ENCODE measurements at regions not wholly inside any gene's neighbourhood (a gene's known extent, or its start where the extent isn't known, plus 50 kb on each side); places are given as distances from the start of the nearest gene placed in this dataset.

- in situ Hi-C loops (cut with HindIII; ENCODE audit: low sequenced_read_pairs) = no loop called here
- DNase-seq (ENCODE audit: low read depth, low spot score) = no peak
- TF ChIP-seq CTCF (IDR thresholded peaks at IDR 0.05; ENCODE audit: low read depth, low read length) = no peak
- no peak overlapping the region for H3K4me3 ChIP-seq (ENCODE audit: low read depth, low read length)
Measured at GRCh38 chr12:29983851-29984250, 200.1 kb upstream of the TMTC1 start.

GRCh38 chr12:29980304-29980703 is 196.6 kb upstream of the TMTC1 start:
- DNase-seq (ENCODE audit: low read depth, low spot score) = no peak
- in situ Hi-C loops (cut with HindIII; ENCODE audit: low sequenced_read_pairs) = no loop called here
- TF ChIP-seq CTCF (IDR thresholded peaks at IDR 0.05; ENCODE audit: low read depth, low read length) = no peak
- no peak overlapping the region for H3K4me3 ChIP-seq (ENCODE audit: low read depth, low read length)

- in situ Hi-C loops (cut with HindIII; ENCODE audit: low sequenced_read_pairs) = no loop called here
Measured at GRCh38 chr12:29971446-29971845, 187.7 kb upstream of the TMTC1 start.

GRCh38 chr12:29970501-29970900 is 186.8 kb upstream of the TMTC1 start:
- no peak for TF ChIP-seq CTCF (IDR thresholded peaks at IDR 0.05; ENCODE audit: low read depth, low read length)
- in situ Hi-C loops (cut with HindIII; ENCODE audit: low sequenced_read_pairs) = no loop called here

More at GRCh38 chr12:29971446-29971845, 187.7 kb upstream of the TMTC1 start:
- DNase-seq (ENCODE audit: low read depth, low spot score) = no peak
- H3K4me3 ChIP-seq (ENCODE audit: low read depth, low read length) = no peak overlapping the region
- TF ChIP-seq CTCF (IDR thresholded peaks at IDR 0.05; ENCODE audit: low read depth, low read length) = no peak

GRCh38 chr12:29962276-29963035 is 178.7 kb upstream of the TMTC1 start:
- H3K4me3 ChIP-seq (ENCODE audit: low read depth, low read length) = no peak overlapping the region
- no peak for DNase-seq (ENCODE audit: low read depth, low spot score)
- TF ChIP-seq CTCF (IDR thresholded peaks at IDR 0.05; ENCODE audit: low read depth, low read length) = no peak
- in situ Hi-C loops (cut with HindIII; ENCODE audit: low sequenced_read_pairs) = no loop called here

More at GRCh38 chr12:29970501-29970900, 186.8 kb upstream of the TMTC1 start:
- no peak for DNase-seq (ENCODE audit: low read depth, low spot score)
- no peak overlapping the region for H3K4me3 ChIP-seq (ENCODE audit: low read depth, low read length)

- in situ Hi-C loops (cut with HindIII; ENCODE audit: low sequenced_read_pairs) = no loop called here
- no peak for TF ChIP-seq CTCF (IDR thresholded peaks at IDR 0.05; ENCODE audit: low read depth, low read length)
- DNase-seq (ENCODE audit: low read depth, low spot score) = peak; percentile 45
- no peak overlapping the region for H3K4me3 ChIP-seq (ENCODE audit: low read depth, low read length)
Measured at GRCh38 chr12:29961231-29961630, 177.5 kb upstream of the TMTC1 start.
